Peyer's patch (tissue), 4 donors: ENCODE measurements at regions not wholly inside any gene's neighbourhood (a gene's known extent, or its start where the extent isn't known, plus 50 kb on each side); places are given as distances from the start of the nearest gene placed in this dataset.

ENCODE experiments used
- POLR2A ChIP-seq, 2 donors: fragments of 450-650 bp; IDR thresholded peaks; one replicate each; pipeline ENCODE4 v1.5.1; 2017; ENCODE audit warnings: antibody characterized with exemption in 2 of 2, mild to moderate bottlenecking in 2 of 2, moderate library complexity in 2 of 2
- TF ChIP-seq, protein P1 (sequence below), 6 experiments: fragments of 450-650 bp in 4 of 6; fragments of 200-600 bp in 2 of 6; sonication (generic) in 1 of 6; IDR thresholded peaks; one replicate each; pipeline ENCODE4 v1.5.1; 2017 to 2019; ENCODE audit warnings: antibody characterized with exemption in 6 of 6, mild to moderate bottlenecking in 3 of 6, moderate library complexity in 1 of 6

DNA sequence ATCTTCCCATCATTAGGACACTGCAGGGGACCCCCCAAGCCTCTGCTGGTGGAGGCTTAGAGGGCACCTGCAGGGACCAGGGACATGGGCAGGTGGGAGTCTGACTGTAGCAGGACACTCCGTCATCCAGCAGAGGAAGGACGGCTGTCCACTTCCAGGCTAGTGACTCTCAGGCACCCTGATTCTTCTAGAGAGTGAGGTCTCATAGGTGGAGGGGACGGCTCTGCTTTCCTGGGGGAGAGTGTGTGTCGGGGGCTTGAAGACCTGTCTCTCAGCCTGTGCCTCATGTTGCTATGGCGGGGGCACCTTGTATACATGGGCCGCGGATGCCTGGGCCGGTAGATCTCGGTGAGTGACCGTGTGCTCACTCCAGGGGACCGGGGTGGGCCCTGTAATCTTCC, 1116.6 kb downstream of the BRD1 start:
- TF ChIP-seq, protein P1, sequence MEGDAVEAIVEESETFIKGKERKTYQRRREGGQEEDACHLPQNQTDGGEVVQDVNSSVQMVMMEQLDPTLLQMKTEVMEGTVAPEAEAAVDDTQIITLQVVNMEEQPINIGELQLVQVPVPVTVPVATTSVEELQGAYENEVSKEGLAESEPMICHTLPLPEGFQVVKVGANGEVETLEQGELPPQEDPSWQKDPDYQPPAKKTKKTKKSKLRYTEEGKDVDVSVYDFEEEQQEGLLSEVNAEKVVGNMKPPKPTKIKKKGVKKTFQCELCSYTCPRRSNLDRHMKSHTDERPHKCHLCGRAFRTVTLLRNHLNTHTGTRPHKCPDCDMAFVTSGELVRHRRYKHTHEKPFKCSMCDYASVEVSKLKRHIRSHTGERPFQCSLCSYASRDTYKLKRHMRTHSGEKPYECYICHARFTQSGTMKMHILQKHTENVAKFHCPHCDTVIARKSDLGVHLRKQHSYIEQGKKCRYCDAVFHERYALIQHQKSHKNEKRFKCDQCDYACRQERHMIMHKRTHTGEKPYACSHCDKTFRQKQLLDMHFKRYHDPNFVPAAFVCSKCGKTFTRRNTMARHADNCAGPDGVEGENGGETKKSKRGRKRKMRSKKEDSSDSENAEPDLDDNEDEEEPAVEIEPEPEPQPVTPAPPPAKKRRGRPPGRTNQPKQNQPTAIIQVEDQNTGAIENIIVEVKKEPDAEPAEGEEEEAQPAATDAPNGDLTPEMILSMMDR (IDR thresholded peaks at IDR 0.05) = no peak
- TF ChIP-seq POLR2A (IDR thresholded peaks at IDR 0.05) = no peak
